Frontal cortex (tissue), 3 donors: ENCODE measurements at regions not wholly inside any gene's neighbourhood (a gene's known extent, or its start where the extent isn't known, plus 50 kb on each side); places are given as distances from the start of the nearest gene placed in this dataset.
"Not testable (repeated sequence)": the region's sequence is repeated elsewhere in the genome, so short reads cannot be mapped to it uniquely, and the experiment has no call there.

ENCODE experiments used
- DNase-seq, 2 donors: peaks; one replicate each; pipeline ENCODE4 v3.0.0; 2012; ENCODE audit warnings: low spot score in 2 of 2
- FAIRE-seq: peaks from 2 replicates; lab custom pipeline; 2012; peaks lifted over from hg19 to GRCh38; lab: Jason Lieb, UNC
- donor health status: control.
- donor health status: control.
- donor health status: control.

DNA sequence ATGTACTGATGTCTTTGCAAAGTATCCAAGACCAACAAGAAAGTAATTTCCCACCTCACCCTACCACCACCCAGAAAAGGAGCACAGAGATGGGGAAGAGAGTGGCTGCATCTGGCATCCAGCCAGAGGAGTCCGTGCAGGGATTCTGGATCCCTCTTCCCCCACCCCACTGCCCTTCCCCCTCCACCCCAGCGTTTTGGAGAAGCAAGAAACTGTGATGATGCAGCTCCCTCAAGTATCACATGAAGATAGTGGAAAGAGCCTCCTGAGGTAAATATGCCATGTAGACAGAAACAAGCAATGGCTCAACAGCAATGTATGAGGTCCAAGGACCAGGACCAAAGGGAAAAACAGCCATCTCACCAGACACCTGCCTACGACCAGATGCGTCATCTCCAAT is 153.8 kb downstream of the DEPDC1B start:
- FAIRE-seq (no peak), DNase-seq (no peak)

DNA sequence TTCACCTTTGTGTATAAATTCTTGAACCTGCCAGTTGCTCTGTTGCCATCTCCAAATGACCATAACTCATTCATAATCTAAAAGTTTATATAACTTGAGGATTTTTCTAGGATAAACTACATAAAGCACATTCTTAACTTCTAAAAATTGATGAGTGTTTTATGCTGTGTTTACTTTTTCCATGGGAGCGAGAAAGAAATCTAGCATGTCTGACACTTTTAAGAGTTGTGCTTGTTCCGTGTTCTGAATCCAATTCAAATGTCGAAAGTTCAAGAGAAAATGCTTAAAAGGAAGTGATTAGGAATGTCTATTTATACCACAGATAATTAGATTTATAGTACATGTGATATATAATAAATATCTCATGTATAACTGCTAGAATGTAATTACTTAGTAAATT is 154.4 kb downstream of the DEPDC1B start:
- FAIRE-seq (no peak), DNase-seq (no peak)

DNA sequence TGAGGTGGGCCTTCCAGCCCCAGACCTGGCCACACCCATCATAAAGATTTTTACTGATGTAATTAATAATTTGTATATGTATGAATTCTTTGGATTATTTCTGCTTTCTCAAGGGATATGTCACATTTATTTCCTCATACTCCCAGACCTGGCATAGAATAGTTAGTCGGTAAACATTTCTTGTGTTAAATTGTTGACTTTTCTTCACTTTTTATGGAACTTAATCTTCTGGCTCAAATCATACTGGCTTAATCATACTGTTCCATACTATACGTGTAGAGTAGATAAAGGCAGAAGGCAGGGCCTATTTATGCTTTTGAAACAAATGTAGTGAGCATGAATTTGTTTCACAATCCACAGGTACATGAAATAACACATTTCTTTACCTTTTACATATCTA is 155.8 kb downstream of the DEPDC1B start:
- FAIRE-seq (no peak), DNase-seq (no peak)

DNA sequence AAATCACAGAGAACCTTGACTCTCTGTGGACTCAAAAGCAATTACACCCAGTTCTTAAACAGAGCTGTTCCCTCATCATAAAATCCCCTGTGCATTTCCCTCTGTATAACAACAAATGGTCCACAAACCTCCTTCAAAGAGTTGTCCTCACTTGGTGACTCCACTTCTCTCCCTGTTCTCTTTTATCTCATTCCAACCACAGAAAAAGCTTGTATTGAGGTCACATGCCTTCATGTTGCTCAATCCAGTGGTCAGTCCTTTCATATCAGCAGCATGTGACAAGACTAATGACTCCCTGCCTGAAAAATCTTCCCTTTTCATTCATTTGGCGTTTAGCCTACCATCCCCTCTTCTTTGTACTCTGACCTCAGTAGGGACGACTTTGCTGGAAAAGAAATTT is 158.0 kb downstream of the DEPDC1B start:
- DNase-seq (no peak), FAIRE-seq (no peak)

DNA sequence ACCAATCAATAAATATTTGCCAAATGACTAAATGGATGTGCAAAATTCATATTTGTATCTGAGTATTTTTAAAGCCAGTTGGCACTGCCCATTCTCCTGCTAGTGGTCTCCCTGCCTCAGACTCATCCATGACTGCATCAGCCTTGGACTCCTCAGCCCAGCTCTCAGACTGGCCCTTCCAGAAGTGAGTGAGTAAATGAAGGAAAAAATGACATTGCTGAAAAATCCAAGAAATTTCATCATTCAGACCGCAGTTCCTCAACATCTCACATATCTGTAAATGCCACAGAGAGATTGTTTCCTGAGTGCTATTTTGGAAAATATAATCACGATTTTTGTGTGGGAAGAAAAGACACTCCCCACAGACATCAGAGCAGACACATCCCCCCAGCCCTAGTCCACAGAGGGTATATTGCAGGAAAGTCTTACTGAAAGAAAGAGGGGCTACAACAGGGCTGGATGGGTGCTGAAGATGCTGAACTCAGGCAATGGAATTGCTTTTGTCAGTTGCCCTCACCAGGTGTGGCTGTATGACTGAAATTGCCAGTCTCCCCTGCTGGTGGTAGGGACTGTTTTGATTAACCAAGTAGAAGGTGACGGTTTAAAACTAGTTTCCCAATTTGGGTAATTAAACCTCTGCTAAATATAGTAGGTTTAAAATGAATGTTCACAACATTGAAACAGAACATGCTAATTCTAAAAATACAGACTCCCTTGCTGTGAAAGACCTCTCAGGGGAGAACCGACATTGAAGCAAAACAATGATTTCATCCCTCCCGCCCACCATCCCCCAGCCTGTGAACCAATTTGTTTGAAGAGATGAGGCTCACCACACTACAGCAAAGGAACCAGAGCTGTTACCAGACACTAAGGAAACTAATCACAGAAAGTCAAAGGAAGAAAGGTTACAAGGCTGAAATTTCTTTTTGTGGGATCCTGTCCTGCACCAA is 158.8 kb downstream of the DEPDC1B start:
- no peak for DNase-seq
- no peak for FAIRE-seq

DNA sequence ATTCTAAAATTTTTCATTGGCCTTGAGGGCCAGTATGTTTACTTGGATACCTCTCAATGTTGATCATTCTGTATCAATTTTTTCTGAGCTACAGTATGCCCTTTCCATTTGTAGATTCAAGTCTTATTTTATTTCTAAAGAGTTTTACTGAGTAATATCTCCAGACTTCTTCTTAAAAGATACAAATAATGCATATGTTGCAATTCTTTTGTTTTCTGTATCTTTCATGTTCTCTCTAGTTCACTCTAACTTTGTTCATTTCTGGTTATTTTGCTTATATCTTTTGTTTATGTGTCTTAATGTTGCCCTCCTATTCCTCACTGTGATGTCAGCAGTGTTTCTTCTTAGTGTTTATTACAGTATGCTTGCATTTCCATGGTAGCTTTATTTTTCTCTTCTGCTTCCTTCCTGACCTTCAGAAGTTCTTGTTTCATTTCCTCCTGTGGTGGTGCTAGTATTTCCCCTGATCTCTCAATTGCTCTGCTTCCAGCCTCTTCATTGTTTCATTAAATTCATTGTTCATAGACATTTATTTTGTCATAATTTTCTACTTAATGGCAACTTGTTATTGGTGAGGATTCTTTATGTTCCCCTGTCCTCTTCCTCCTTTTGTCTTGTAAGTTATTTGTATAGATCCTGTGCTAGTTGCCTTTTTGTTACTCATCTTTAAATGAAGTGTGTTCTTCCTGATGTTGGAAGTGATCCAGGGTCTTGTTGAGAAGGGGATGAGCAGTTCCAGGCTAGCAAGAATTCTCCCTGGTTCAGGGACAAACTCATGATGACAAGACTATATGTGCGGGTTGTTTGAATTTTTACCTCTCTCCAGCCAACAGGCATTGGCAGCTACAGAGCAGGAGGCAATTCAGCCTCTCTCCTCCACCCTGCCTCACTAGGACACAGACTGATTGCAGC is 160.8 kb downstream of the DEPDC1B start:
- DNase-seq (no peak), FAIRE-seq (no peak)

DNA sequence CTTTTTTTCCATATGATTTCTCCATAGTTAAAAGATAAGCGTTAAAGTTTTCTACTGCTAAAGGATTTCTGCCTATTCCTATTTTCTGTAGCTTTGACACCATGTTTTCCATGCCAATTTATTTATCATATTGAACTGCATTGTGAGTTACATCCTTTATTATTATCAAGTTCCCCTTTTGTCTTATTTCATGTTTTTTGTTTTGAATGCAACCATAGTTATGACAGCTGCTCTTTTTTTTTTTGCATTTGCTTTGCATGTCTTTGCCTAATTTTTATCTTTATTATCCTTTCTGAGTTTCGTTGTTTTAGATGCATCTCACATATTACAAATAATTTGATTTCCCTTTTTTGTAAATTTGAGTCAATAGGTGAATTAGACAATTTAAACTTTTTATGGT is 161.5 kb downstream of the DEPDC1B start:
- DNase-seq (no peak), FAIRE-seq (no peak)

DNA sequence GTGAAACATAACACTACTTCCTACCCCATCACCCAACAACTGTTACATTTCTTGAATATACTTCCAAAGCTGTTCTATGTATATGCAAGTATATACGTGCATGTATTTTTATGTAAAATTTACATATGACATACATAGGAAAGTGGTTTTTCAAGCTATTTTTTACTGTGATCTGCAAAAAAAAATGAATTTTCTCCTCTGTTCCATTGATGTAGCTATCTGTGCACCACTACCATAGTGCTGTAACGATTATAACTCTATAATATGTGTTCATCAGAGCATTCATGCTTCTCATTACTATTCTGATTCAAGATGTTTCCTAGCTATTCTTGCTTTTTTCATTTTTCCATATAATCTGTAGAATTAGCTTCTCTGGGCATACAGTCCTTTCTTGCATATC is 164.0 kb downstream of the DEPDC1B start:
- FAIRE-seq (no peak), DNase-seq (no peak)

DNA sequence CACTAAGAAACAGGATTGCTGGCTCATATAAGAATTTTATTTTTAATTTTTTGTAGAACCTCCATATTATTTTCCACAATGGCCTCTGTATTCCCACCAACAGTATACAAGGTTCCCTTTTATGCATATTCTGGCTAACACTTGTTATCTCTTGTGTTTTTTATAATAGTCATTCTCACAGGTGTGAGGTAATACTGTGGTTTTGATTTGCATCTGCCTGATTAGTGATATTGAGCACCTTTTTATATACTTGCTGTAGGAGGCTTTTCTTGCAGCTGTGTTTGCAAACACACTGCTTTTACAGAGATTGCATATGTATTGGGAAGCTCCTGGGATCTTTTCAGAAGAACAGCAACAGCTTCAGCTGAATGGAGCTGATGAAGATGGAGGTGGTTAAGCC is 164.8 kb downstream of the DEPDC1B start:
- DNase-seq (no peak), FAIRE-seq (no peak)

DNA sequence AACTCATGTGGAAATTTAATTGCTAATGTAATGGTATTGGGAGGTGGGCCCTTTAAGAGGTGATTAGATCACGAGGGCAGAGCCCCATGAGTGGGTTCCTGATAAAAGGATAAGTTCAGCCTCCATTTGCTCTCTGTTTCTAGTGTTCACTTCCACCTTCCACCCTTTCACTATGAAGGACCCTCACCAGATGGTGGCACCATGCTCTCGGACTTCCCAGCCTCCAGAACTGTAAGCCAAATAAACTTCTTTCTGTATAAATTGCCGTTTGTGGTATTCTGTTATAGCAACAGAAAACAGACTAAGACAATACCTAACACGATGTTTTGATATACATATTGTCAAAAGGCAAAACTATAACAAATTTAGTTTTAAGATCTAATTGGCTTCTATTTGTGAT is 166.2 kb downstream of the DEPDC1B start:
- FAIRE-seq (no peak), DNase-seq (no peak)

DNA sequence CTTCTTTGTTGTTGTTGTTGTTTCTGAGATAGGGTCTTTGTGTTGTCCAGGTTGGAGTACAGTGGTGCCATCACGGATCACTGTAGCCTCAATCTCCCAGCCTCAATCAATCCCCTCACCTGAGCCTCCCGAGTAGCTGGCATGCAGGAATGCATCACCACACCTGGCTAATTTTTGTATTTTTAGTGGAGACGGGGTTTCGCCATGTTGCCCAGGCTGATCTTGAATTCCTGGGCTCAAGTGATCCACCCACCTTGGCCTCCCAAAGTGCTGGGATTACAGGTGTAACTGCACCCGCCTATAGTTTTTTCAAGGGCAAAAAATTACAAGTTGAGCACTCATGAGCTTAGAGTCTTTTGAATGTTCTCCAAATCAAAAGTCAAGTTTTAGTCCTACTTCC is 167.2 kb downstream of the DEPDC1B start:
- FAIRE-seq, DNase-seq: not testable (repeated sequence)

DNA sequence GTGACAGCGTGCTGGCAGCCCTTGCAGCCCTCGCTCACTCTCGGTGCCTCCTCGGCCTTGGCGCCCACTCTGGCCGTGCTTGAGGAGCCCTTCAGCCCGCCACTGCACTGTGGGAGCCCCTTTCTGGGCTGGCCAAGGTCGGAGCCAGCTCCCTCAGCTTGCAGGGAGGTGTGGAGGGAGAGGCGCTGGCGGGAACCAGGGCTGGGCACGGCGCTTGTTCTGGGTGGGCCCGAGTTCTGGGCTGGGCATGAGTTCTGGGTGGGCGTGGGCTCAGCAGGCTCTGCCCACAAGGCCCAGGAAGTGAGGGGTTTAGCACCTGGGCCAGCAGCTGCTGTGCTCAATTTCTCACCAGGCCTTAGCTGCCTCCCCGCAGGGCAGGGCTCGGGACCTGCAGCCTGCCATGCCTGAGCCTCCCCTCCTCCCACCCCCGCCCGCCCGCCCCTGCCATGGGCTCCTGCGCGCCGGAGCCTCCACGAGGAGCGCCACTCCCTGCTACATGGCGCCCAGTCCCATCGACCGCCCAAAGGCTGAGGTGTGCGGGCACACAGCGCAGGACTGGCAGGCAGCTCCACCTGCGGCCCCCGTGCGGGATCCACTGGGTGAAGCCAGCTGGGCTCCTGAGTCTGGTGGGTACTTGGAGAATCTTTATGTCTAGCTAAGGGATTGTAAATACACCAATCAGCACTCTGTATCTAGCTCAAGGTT is 169.7 kb downstream of the DEPDC1B start:
- not testable (repeated sequence) for FAIRE-seq, DNase-seq

DNA sequence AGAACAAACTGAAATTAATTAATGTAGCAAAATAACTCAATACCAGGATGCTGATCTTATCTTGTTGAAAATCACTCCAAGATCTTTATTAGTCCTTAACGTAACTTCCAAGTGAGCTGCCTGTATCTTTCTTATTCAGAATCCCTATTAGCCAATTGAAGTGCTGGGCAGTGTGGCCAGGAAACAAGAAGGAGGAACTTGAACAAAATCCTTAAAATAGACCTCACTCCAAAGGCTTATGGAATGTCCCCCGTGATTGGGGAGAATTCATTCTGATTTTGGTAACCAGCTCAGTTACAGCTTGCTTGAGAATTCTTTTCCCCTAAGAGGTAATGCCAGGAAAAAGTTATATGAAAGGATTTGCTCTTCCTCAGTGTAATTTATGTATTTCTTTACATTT is 171.0 kb downstream of the DEPDC1B start:
- FAIRE-seq: no peak
- DNase-seq: no peak

DNA sequence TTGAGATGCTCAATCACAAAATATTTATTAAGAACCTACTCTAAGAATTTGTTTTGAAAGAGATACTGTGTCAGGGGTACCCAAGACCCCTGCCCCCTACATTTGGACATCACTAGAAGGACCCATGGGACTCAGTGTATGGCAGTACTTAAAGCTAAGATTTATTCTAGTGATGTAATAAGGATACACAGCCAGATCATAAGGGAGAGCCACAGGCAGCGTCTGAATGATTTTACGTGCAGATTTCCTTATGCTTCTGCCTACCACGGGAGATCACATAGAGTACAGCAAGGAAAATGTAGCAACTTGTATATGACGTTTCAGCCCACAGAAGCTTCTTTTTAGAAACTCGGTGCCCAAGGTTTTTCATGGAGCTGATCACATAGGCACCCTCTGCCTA is 172.9 kb downstream of the DEPDC1B start:
- FAIRE-seq: no peak
- no peak for DNase-seq

DNA sequence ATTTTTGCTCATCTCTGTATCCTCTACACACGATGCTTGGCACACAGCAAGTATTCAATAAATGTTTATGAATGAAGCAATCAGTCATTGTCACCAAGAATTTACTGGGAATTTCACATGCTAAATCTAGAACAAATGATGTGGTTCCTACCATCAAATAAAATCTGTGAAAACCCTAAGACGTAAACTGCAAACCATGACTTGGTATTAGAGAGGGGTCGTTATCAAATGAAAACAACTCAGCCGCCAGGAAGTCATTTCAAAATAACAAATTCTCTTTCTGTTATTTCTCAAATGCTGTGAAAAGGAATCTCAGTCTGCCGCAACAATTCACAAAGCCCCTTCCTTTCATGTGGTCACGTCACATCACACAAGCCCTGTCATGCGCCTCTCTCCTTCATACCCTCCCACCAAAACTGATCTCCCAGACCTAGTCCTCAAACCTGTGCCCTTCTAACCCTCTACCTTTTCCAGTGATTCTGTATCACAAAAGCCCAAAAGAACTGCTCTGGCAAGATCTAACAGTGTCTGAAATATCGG is 173.6 kb downstream of the DEPDC1B start:
- FAIRE-seq (no peak), DNase-seq (no peak)

DNA sequence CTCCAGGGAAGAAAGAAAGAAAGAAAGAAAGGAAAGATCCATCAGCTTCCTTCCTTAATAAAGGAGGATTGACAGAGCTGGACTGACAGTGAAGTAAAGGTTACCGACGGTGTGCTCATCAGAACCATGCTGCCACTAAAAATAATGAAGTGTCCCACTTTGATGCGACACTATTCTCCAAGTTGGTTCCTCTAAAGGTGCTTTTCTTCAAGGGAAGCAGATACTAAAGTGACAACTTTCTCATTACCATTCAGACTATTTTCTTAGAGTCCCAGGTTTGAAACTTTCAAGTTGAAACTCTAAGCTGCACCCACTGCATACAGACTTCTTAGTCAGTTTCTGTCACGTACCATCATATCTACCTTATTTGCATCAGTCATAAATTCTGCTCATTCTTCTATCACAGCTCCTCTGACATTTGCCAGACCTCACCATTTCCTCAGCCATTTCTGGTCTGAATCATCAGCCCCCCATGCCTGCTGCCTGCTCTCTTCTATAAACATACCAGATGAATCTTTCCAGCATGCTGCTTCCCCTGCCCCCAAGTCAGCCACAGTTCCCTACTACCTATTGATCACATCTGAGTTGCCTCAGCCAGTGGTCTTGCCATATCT is 177.6 kb downstream of the DEPDC1B start:
- DNase-seq: no peak
- FAIRE-seq: no peak

DNA sequence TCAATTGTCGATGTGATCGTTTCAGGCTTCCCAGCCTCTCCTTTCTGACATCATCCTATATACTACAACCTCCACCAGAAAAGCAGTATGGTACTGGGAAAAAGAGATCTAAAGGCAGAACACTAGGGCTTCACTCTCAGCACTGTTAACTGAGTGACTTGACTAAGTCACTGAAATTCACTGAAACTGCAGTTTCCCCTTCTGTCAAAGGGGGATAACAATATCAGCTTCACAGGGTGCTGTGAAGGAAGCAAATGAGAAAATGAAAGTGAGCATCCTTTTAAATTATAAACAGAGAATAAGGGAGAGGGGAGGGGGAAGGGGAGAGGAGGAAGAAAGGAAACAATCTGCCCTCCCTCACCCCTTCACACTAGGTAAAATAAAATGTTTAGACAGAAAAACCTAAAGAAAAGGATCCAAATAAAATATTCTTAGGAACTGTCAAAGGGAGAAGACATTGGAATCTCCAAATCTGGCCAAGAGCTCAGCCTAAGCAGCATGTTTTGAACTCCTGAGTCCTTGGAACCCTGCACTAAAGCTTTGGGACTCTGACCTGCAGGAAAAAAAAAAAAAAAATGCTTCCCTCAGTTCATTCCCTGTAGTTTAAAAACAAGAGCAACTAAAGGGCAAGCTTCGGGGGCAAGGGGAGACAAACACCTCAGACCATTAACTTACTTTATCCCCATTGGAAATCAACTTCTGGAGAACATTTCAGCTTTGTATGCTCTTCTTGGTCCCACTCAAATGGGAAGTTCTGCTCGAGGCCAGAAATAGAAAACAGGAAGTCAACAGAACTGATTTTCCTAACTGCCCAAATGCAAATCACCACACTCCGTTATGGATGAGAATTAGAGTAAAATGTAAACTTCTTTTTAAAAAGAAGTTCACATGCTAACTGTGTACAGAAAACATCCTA is 178.3 kb downstream of the DEPDC1B start:
- no peak for FAIRE-seq
- DNase-seq: no peak

DNA sequence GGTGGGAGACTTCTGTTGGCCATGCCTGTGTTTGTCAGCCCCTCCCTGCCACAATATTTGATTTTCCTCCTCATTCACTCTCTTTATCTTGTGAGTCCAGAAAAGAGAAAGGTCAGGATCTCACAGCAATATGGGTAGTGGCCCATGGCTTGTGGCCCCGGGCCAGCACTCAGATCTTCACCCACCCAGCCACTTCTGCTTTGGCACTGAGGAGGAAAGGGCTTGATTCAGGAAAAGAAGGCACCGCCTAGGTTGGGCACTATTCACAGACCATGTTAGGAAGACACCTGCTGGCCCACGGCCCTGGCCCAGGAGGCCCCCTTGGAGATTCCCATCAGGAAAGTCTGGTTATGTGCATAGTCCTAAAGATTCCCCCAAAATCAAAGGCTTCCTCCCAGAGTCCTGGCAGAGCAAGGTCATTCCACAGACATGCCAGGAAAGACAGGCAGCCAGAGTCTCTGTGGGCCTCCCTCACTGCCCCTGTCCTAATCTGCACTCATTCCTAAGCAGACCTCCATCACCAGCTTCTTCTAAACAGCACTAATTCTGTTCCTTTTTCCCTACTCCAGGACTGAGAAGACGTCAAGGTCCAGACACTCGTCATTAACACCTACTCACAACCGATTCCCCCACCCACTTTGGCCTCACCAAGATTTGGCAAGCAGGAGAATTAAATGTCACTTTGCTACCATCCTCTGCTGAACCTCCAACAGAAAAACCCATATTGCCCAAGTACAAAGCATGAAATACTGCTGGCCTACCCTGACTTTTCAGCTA is 179.3 kb downstream of the DEPDC1B start:
- FAIRE-seq: no peak

More for the DNA sequence above, 179.3 kb downstream of the DEPDC1B start:
- DNase-seq: no peak
